H1 (cell line): ENCODE measurements at regions not wholly inside any gene's neighbourhood (a gene's known extent, or its start where the extent isn't known, plus 50 kb on each side); places are given as distances from the start of the nearest gene placed in this dataset.

ENCODE experiments used
- CTCF ChIA-PET: fragments of 300-600 bp; sonication (Branson Sonifier 250); formaldehyde crosslinking; loops from one replicate; lab custom pipeline; 2021; ENCODE audit not compliant: partially characterized antibody; lab: Charles Lee
- POLR2A ChIA-PET: fragments of 300-600 bp; sonication (Branson Sonifier 250); formaldehyde crosslinking; loops from one replicate; lab custom pipeline; 2021; ENCODE audit warnings: inconsistent platforms; ENCODE audit not compliant: partially characterized antibody; lab: Charles Lee
- DNase-seq, 2 experiments: peaks; one replicate each; pipeline versions ENCODE4 v3.0.0 to v3.0.0-alpha.2; 2010 to 2022; ENCODE audit warnings: low spot score in 2 of 2, low read depth in 1 of 2, mixed read lengths in 1 of 2
- FAIRE-seq: peaks from 2 replicates; lab custom pipeline; 2011; peaks lifted over from hg19 to GRCh38; lab: Jason Lieb, UNC
- H2AFZ ChIP-seq: 2 replicates; pipeline ENCODE4 v1.8.1; 2012; ENCODE audit warnings: low read length, inconsistent platforms
- H2AK5ac ChIP-seq: 2 replicates; pipeline ENCODE4 v1.6.1; 2013; ENCODE audit warnings: low read depth, low read length
- H2BK120ac ChIP-seq: replicated peaks from 2 replicates; pipeline ENCODE3; 2013; ENCODE audit warnings: low read depth, low read length, inconsistent platforms
- H2BK12ac ChIP-seq: 2 replicates; pipeline ENCODE4 v1.6.1; 2013; ENCODE audit warnings: low read depth, low read length
- H2BK15ac ChIP-seq: 2 replicates; pipeline ENCODE4 v1.6.1; 2013; ENCODE audit warnings: low read length
- H2BK20ac ChIP-seq: 2 replicates; pipeline ENCODE4 v1.6.1; 2013; ENCODE audit warnings: low read length
- H2BK5ac ChIP-seq: 2 replicates; pipeline ENCODE4 v1.6.1; 2013; ENCODE audit warnings: low read depth, low read length
- H3K14ac ChIP-seq: 2 replicates; pipeline ENCODE4 v1.6.1; 2013; ENCODE audit warnings: inconsistent platforms; ENCODE audit not compliant: insufficient read length
- H3K18ac ChIP-seq: 2 replicates; pipeline ENCODE4 v1.6.1; 2013; ENCODE audit warnings: low read length; ENCODE audit errors: extremely low read depth
- H3K23ac ChIP-seq: 2 replicates; pipeline ENCODE4 v1.6.1; 2013; ENCODE audit warnings: inconsistent platforms; ENCODE audit not compliant: insufficient read length
- H3K23me2 ChIP-seq: 2 replicates; pipeline ENCODE4 v1.6.1; 2013; ENCODE audit warnings: low read depth, low read length
- H3K27ac ChIP-seq: 2 replicates; pipeline ENCODE4 v1.6.1; 2011; ENCODE audit warnings: low read depth, low read length, inconsistent platforms
- H3K27me3 ChIP-seq, 4 experiments: replicated peaks in 1 of 4; 1 replicate in 1 of 4; 2 replicates in 3 of 4; pipeline versions ENCODE4 v1.6.1 to v1.8.1; 2011 to 2013; ENCODE audit warnings: low read length in 3 of 4, mild to moderate bottlenecking in 3 of 4, inconsistent platforms in 2 of 4, mixed read lengths in 2 of 4, moderate library complexity in 1 of 4; ENCODE audit not compliant: control insufficient read depth in 3 of 4, insufficient read depth in 3 of 4; ENCODE audit errors: extremely low read depth in 1 of 4
- H3K36me3 ChIP-seq, 4 experiments: 2 replicates each; pipeline versions ENCODE4 v1.6.1 to v1.8.1; 2011 to 2013; ENCODE audit warnings: mild to moderate bottlenecking in 4 of 4, low read length in 3 of 4, moderate library complexity in 2 of 4, control low read depth in 1 of 4, inconsistent platforms in 1 of 4; ENCODE audit not compliant: insufficient read depth in 4 of 4, control insufficient read depth in 2 of 4
- H3K4ac ChIP-seq: replicated peaks from 2 replicates; pipeline ENCODE3; 2013; ENCODE audit warnings: low read length, low read depth, mixed read lengths, inconsistent platforms; ENCODE audit not compliant: insufficient read length
- H3K4me1 ChIP-seq, 4 experiments: replicated peaks in 1 of 4; 1 replicate in 1 of 4; 2 replicates in 3 of 4; pipeline versions ENCODE4 v1.6.1 to v1.8.1; 2011 to 2013; ENCODE audit warnings: low read length in 3 of 4, inconsistent platforms in 2 of 4, mixed read lengths in 1 of 4; ENCODE audit not compliant: insufficient read depth in 4 of 4, control insufficient read depth in 3 of 4
- H3K4me2 ChIP-seq, 2 experiments: 2 replicates each; pipeline versions ENCODE4 v1.6.1 to v1.8.1; 2011 to 2013; ENCODE audit warnings: low read depth in 2 of 2, low read length in 2 of 2, control low read depth in 1 of 2, inconsistent platforms in 1 of 2, mild to moderate bottlenecking in 1 of 2; ENCODE audit not compliant: insufficient read depth in 1 of 2
- H3K4me3 ChIP-seq, 4 experiments: fragments of 200-600, 300-600 bp in 1 of 4; sonication (generic), shearing (Covaris generic), sonication (Bioruptor Twin) in 1 of 4; 2 replicates each; pipeline versions ENCODE4 v1.5.1 to v1.8.1; 2011 to 2016; ENCODE audit warnings: low read length in 4 of 4, low read depth in 3 of 4, control low read depth in 2 of 4, inconsistent platforms in 2 of 4, mild to moderate bottlenecking in 2 of 4, mixed read lengths in 1 of 4, moderate library complexity in 1 of 4; ENCODE audit not compliant: insufficient read depth in 2 of 4; ENCODE audit errors: extremely low read depth in 1 of 4
- H3K56ac ChIP-seq: replicated peaks from 2 replicates; pipeline ENCODE3; 2013; ENCODE audit warnings: low read depth, mild to moderate bottlenecking, mixed read lengths, low read length, inconsistent platforms; ENCODE audit not compliant: insufficient read length
- H3K79me1 ChIP-seq: 2 replicates; pipeline ENCODE4 v1.6.1; 2013; ENCODE audit warnings: low read depth, low read length, control low read depth
- H3K79me2 ChIP-seq, 2 experiments: 2 replicates each; pipeline versions ENCODE4 v1.6.1 to v1.8.1; 2012 to 2013; ENCODE audit warnings: low read length in 2 of 2, mild to moderate bottlenecking in 2 of 2, inconsistent platforms in 1 of 2; ENCODE audit not compliant: insufficient read depth in 2 of 2, control insufficient read depth in 1 of 2
- H3K9ac ChIP-seq, 4 experiments: replicated peaks in 1 of 4; 1 replicate in 1 of 4; 2 replicates in 3 of 4; pipeline versions ENCODE4 v1.6.1 to v1.8.1; 2011 to 2013; ENCODE audit warnings: low read depth in 3 of 4, low read length in 3 of 4, control low read depth in 2 of 4, mild to moderate bottlenecking in 2 of 4, moderate library complexity in 2 of 4, inconsistent platforms in 1 of 4; ENCODE audit errors: extremely low read depth in 1 of 4
- H3K9me3 ChIP-seq, 2 experiments: 2 replicates each; pipeline versions ENCODE4 v1.6.1 to v1.8.1; 2012 to 2013; ENCODE audit warnings: mild to moderate bottlenecking in 2 of 2, moderate library complexity in 2 of 2, control low read depth in 1 of 2, inconsistent platforms in 1 of 2, low read depth in 1 of 2, low read length in 1 of 2, mixed read lengths in 1 of 2; ENCODE audit not compliant: insufficient read depth in 2 of 2
- H4K20me1 ChIP-seq, 2 experiments: replicated peaks in 1 of 2; 2 replicates each; pipeline versions ENCODE3 to v1.8.1; 2011 to 2013; ENCODE audit warnings: inconsistent platforms in 2 of 2, low read length in 2 of 2, mild to moderate bottlenecking in 1 of 2; ENCODE audit not compliant: insufficient read depth in 2 of 2, control insufficient read depth in 1 of 2
- H4K5ac ChIP-seq: 2 replicates; pipeline ENCODE4 v1.6.1; 2013; ENCODE audit warnings: low read length, low read depth, mixed read lengths, inconsistent platforms; ENCODE audit not compliant: insufficient read length
- H4K8ac ChIP-seq: 2 replicates; pipeline ENCODE4 v1.8.0; 2013; ENCODE audit warnings: mild to moderate bottlenecking, moderate library complexity, low read length, inconsistent platforms; ENCODE audit not compliant: insufficient read depth; ENCODE audit errors: extremely low read depth
- H4K91ac ChIP-seq: replicated peaks from 2 replicates; pipeline ENCODE3; 2013; ENCODE audit warnings: low read length, mixed read lengths, inconsistent platforms; ENCODE audit not compliant: insufficient read length
- CREB1 ChIP-seq: IDR thresholded peaks from 2 replicates; pipeline ENCODE4 v1.6.1; 2012; ENCODE audit warnings: inconsistent platforms
- EP300 ChIP-seq, 2 experiments: IDR thresholded peaks; 1 replicate in 1 of 2; 2 replicates in 1 of 2; pipeline ENCODE4 v1.6.1; 2011 to 2012; ENCODE audit warnings: low read depth in 2 of 2, low read length in 2 of 2, mild to moderate bottlenecking in 2 of 2, borderline replicate concordance in 1 of 2, inconsistent platforms in 1 of 2, moderate library complexity in 1 of 2
- JUND ChIP-seq: IDR thresholded peaks from 2 replicates; pipeline ENCODE4 v1.6.1; 2011; ENCODE audit warnings: mild to moderate bottlenecking, improper control_type of control experiment, low read length
- SRF ChIP-seq: IDR thresholded peaks from 2 replicates; pipeline ENCODE4 v1.6.1; 2011; ENCODE audit warnings: mild to moderate bottlenecking, low read depth, low read length, moderate library complexity
- TAF1 ChIP-seq: IDR thresholded peaks from 2 replicates; pipeline ENCODE4 v1.6.1; 2011; ENCODE audit warnings: mild to moderate bottlenecking, low read depth, low read length
- TBP ChIP-seq: IDR thresholded peaks from 2 replicates; pipeline ENCODE4 v1.6.1; 2011; ENCODE audit warnings: low read depth, low read length, improper control_type of control experiment
- YY1 ChIP-seq: IDR thresholded peaks from 2 replicates; pipeline ENCODE4 v1.6.1; 2011; ENCODE audit warnings: low read depth, mild to moderate bottlenecking, low read length

DNA sequence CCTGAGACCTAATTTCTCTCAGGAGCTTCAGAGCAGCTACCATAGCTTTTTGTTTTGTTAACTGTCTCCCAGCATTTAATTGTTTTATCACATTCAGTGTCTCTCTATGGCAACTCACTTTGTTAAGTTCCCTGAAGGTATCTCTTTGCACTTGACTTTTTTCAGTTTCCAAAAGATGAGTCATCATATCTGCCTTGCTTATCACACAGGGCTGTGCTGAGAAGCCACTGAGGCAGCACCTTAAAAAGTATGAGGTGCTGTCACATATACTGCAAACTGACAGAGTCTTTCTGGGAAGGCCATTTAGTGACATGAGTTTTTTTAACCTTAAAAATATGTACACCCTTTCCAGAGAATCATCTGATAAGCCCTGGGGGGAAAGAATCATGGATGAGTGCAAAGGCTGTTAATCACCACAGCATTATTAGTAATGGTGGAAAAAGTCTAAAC is 56.8 kb downstream of the PPP1R3C start:
- H3K23ac ChIP-seq, result no peak overlapping the region
- H4K8ac ChIP-seq, result no peak overlapping the region
- no peak overlapping the region for H2AK5ac ChIP-seq
- H2BK120ac ChIP-seq, result no peak overlapping the region
- H3K4me2 ChIP-seq, result no peak overlapping the region
- no peaks in the 10 kb centered on the region for H3K9me3 ChIP-seq
- no peak overlapping the region for H3K27ac ChIP-seq
- DNase-seq, result no peak
- no peaks in the 10 kb centered on the region for H4K20me1 ChIP-seq
- no peak overlapping the region for H3K14ac ChIP-seq
- H4K5ac ChIP-seq, result no peak overlapping the region
- H3K79me2 ChIP-seq, result no peaks in the 10 kb centered on the region
- H3K79me1 ChIP-seq, result no peaks in the 10 kb centered on the region
- H3K9ac ChIP-seq, result no peak overlapping the region
- H3K23me2 ChIP-seq, result no peaks in the 10 kb centered on the region; the same call in 1 of the 2 replicates
- no peaks in the 10 kb centered on the region for H3K27me3 ChIP-seq
- TF ChIP-seq SRF, result no peak
- no peak for TF ChIP-seq EP300 (IDR thresholded peaks at IDR 0.05; ENCODE audit: borderline replicate concordance in 1 of 2, low read depth in 2 of 2, low read length in 2 of 2)
- TF ChIP-seq JUND, result no peak
- TF ChIP-seq TBP, result no peak
- no peak for TF ChIP-seq YY1
- TF ChIP-seq CREB1, result no peak
- no peak for TF ChIP-seq TAF1
- H2AFZ ChIP-seq, result no peak overlapping the region
- POLR2A ChIA-PET, result no interaction called here
- H2BK12ac ChIP-seq, result no peak overlapping the region
- H3K4me3 ChIP-seq, result no peak overlapping the region
- H3K4ac ChIP-seq, result no peak overlapping the region
- FAIRE-seq, result no peak
- H4K91ac ChIP-seq, result no peak overlapping the region
- H3K18ac ChIP-seq, result no peak overlapping the region
- no peaks in the 10 kb centered on the region for H3K4me1 ChIP-seq
- H2BK20ac ChIP-seq, result no peak overlapping the region
- CTCF ChIA-PET, result interaction anchor here (1.1 to 2.0 kb wide), 2 partner anchors 9 to 59 kb away, joined by 3 to 5 read pairs; no protein-coding TSS in a partner anchor
- H3K56ac ChIP-seq, result no peak overlapping the region
- H2BK5ac ChIP-seq, result no peak overlapping the region
- no peaks in the 10 kb centered on the region for H3K36me3 ChIP-seq
- no peak overlapping the region for H2BK15ac ChIP-seq
